ENCODE measurements at regions not wholly inside any gene's neighbourhood (a gene's known extent, or its start where the extent isn't known, plus 50 kb on each side); places are given as distances from the start of the nearest gene placed in this dataset.
A peak's percentile ranks its signal among the peaks of the same experiment; 100 is the strongest.
"Not testable (repeated sequence)": the region's sequence is repeated elsewhere in the genome, so short reads cannot be mapped to it uniquely, and the experiment has no call there.

DNA sequence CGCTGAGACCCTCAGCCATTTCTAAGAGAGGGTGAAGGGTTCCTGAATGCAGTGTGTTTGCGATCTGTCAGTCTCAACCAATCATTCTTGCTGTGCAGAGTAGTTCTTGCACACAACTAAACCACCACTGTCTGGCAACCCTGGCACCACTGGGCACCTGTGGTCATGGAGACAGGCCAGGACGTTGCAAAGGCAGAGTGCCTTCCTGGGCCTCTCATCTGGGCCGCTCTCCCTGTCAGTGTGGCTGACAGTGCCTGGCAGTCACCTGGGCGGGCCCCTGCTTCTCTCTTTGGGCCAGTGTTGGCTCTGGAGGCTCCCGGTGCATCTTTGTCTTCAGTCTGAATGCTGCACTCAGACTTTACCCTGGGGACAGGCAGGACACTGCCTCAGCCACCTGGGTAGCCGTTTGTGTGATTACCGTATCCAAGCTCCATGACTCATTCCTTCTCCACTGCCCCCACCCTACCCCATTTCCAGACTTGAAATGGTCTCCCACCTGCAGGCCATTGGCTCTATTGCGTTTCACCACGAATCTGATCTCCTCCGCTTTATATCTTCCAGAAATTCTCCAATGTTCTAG is 104.6 kb upstream of the KLF13 start:
- no peak for ATAC-seq

DNA sequence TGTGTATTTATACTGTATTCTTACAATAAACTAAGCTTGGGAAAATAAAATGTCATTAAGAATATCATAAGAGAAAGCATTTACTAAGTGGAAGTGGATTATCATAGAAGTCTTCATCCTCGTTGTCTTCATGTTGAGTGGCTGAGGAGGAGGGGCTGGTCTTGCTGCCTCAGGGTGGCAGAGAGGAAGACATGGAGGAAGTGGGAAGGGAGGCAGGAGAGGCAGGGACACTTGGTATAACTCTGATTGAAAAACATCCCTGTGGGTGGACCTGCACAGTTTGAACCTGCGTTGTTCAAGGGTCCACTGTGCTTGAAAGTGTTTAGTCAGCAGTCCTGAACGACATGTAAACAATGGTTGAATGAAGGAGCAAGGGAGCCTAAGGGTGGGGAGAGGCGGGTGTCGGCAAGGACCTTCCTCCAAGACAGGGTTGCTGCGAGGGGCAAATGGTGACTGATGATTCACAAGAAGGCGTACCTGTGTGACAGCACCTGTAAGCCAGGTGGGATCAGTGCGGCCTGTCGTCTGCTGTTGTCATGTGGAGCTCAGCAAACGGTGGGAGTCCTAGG is 103.8 kb upstream of the KLF13 start:
- peak; percentile 7 for ATAC-seq

DNA sequence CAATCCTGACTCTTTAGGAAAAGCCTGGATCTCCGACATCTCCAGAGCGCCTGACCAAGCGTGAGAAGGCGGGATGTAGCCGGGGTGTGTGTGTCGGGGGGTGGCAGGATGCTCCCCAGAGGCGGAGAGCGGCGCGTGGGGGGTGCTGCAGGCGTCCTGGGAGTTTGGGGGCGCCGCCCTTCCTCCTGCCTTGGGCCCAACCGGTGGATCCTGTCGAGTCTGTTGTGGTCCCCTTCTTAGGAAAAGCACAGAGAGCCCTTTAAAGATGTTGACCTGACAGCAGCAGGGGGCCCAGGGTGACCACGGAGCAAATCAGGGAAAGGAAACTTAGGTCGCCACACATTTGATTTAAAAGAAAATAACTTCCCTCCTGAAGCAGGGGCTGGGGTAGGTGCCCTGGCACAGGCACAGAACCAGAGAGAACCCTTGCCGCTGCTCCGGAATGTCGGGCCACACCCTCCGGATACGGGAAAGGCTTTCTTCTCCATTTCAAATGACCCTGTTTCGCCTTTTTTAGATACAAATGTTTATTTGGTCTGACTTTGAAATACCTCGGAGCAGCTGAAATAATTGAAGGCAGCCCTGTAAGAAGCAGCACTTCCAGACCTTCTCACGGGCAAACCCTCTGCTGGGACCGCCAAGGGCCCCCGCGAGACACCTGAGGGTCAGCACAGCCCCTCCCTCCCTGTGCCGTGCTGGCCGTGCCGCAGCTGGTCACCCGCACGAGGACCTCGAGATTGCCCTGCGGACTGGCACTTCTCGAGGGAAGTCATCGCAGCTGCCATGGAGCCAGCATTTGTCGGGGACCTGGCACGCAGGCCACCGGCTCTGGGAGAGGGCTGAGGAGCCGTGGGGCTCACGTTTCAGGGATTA is 102.9 kb upstream of the KLF13 start:
- ATAC-seq, result peak; percentile 4

DNA sequence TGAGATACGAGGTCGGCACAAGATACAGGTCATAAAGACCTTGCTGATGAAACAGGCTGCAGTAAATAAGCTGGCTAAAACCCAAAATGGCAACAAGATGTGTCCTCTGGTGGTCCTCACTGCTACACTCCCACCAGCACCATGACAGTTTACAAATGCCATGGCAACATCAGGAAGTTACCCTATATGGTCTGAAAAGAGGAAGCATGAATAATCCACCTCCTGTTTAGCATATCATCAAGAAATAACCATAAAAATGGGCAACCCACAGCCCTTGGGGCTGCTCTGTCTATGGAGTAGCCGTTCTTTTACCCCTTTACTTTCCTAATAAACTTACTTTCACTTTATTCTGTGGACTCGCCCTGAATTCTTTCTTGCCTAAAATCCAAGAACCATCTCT is 102.0 kb upstream of the KLF13 start:
- not testable (repeated sequence) for ATAC-seq

DNA sequence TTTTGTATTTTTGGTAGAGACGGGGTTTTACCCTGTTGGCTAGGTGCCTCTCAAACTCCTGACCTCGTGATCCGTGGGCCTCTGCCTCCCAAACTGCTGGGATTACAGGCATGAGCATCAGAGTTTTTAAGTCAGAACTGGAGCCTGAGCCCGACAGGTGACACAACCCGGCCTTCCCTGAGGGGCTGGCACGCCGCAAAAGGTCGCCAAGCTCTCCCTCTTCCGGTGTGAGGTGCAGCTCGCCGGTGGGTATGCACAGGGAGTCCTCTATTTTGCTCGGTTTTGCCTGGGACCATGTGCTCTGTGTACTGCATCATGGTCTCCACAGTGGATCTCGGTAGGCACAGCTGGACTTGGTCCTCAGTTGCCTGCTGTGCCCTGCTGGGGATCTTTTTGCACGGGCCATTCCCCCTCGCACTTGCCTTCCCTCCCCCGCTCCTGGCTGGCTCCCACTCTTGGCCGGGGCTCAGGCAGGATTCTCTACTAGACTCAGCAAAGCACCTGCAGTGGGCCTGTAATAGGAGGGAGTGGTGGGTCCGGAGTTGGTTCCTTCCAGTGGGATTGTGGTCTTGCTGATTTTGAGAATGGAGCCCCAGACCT is 101.2 kb upstream of the KLF13 start:
- ATAC-seq, result no peak

DNA sequence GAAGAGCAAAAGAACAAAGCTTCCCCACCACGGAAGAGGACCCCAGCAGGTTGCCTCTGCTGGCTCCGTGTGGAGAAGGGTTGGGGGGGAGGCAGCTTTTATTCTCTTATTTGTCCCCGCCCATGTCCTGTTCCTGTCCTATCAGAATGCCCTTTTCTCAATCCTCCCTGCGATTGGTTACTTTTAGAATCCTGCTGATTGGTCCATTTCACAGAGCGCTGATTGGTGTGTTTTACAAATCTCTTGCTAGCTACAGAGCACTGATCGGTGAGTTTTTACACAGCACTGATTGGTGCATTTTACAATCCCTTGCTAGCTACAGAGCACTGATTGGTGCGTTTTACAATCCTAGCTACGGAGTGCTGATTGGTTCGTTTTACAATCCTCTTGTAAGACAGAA is 100.6 kb upstream of the KLF13 start:
- no peak for ATAC-seq

DNA sequence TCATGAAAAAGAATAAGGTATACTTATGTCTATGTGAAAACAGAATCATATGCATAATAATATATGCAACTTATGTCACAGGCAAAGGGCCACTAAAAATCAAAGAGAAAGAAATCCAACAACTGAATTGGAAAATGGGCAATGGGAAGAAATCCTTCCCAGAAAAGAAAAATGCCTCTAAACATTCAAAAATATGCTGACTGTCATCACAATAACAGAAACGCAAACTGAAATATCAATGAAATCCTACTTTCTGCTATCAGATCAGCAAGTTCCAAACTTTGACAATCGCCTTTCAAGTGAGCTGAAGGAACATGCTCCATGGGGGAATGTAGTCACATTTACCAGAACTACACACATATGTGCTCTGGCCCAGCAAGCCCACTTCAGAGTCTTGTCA is 99.4 kb upstream of the KLF13 start:
- ATAC-seq, result no peak

DNA sequence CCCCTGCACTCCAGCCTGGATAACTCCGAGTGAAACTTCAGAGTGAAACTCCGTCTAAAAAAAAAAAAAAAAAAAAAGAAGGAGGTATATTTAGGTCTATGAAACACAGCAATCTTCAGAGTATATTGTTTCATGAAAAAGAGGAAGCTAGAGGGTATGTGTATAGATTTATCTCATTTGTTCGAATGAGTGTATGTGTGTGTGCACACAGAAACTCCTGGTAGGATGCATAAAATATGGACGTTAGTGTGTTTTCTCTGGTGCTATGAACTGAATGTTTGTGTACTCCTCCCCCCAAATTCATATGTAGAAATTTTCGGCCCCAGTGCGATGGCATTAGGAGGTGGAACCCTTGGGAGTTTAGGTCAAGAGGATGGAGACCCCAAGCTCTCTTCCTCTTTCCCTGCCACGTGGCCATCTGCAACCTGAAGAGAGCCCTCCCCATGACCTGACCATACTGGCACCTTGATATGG is 98.6 kb upstream of the KLF13 start:
- no peak for ATAC-seq

DNA sequence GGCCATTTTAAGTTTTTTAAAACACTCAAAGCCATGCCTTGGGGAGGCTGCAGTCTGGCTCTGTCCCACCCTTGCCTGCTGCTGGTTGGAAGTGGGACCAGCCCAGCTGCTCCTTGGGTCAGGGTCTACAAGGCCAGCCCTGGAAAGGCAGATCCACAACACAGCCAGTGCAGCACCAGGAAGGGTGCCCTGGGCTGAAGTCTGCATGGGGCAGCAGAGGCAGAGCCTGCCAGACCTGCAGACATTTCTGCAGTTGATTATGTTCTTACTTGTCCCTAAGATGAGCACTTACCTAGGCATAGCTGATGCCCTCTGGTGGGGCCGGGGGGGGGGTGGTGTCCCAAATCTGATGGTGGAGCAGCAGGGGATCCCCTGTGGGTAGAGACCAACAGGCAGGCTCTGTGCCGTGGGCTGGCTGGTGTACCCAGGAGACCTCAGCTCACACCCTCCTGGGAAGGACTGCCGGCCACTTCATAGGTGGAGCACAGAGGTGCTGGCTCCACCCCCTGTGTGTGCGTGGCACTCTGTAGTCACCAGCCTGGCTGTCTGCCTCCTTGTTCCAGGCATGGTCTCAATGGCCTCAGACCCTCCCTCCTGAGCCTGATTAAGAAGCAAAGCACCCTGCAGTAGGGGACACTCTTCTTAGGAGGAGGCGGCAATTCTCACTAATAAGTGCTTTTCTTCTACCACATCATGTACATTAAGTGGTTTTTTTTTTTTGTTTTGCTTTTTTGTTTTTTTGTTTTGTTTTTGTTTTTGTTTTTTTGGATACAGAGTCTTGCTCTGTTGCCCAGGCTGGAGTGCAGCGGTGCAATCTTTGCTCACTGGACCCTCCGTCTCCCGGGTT is 97.4 kb upstream of the KLF13 start:
- ATAC-seq, result peak; percentile 62

DNA sequence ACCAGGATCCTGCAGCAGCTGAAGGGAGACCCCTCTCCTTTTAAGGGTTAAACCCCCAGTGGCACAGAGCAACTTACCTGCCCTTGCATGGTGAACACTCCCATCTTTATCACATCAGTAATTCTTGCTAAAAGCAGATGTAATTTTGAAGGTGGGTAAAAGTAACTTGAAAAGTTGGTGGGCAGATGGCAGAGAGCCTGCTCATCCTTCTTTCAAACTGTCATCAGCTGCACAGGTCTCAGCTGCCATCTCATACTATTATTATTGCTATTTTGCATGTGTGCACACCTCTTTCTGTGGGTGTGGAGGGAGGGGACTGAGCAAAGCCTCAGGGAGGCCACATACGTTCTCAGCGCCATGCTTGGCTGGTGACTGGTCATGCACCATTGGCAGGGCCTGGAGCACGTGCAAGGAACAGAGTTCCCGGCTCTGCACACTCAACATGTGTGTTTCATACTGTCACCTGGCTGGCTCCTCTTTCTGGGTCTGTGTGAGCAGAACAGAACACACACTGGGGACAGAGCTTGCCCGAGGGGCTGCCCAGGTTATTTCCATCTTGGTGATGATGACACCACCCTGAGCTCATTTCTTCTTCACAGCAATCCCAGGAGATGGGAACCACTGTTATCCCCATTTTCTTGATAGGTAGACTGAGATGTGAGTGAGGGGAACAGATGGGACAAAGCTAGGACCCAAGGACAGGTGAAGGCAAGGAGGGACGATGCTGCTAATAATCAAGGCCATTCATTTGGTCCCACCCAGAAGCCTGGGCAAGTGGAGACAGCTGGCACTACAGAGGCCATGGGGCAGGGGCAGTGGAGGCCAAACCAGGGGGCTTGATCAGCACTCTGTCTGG is 95.8 kb upstream of the KLF13 start:
- ATAC-seq, result peak; percentile 90

DNA sequence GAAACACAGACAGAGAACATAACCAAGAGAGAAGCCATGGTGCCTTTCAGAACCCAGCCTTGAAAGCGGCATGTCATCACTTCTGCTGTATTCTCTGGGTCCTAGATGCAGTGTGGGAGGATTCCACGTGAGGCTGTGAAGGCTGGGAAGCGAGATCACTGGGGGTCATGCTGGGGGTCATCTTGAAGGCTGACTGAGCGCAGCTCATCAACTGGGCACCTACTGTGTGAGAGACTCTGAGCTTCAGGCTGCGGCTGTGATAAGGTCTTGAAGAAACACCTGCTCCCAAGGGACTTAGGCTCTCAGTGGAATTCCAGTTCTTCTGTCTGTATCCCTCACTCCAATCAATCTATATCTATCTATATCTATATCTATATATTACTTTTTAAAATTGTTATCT is 91.8 kb upstream of the KLF13 start:
- ATAC-seq, result no peak

DNA sequence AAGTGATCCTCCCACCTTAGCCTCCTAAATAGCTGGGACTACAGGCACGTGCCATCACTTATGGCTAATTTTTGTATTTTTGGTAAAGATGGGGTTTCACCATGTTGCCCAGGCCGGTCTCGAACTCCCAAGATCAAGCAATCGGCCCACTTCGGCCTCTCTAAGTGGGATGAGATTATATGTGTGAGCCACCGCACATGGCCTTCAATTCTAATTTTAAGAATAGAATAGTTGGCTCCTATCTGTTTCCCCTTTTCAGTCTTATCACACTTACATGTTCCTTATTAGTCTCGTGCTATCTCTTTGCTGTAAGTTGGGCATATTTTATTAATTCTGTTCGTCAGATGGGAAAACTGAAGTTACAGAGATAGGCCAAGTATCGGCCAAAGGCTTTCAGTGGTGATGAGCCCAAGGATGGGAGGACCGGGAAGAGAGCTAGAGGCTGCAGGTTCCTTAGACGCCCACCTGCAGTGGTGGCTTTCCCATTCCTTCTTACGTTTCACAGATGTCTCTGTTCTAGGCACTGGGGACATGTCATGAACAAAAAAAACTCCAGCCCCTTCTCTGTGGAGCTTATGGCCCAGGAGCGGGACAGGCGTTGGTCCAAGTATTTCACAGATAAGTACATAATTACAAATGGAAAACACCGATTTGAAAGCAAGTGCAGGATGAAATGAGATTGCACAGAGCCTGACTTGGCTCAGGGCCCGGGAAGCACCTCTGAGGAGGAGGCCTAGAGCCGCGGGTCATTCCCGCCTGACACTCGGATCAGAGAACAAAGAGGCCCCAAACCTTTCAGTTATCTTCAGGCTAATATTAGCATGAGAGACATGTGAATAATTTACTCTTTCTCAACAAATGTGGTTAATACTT is 91.1 kb upstream of the KLF13 start:
- ATAC-seq, result no peak

DNA sequence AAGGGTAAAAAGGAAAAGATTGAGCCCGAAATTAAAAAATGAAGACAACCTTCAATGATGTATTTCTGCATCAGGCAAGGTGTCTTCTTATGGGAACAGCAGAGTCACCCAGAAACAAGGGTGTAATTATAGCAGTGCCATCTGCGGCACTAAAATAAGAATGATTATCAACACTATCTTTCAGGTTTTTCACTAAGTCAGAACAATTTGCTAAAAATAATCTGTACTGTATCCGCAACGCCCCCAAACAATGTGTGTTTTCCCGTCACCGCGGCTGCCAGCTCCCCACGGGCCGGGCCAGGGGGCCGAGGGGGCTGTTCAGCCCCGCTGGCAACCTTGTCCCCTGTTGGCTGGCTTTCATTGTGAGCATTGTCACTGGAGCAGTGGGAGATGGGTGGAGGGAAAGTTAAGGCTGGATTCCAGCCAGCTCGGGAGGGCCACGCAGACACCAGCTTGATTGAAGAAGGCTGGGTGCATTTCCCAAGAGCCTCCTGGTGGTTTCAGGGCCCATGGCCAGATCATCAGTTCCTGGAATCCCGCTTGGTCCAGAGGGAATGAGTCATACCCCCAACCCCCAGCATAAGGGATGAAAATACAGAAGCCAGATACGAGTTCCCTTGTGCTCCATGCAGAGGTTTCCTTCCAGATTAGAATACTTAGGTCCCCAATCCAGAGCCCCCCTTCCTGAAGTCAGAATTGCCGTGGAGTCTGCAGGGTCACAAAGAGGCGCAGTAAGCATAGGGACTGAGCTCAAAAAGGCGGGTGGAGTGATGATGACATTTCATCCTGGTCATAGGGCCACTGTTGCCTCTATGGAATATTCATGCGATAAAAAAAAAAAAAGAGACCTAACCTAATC is 90.2 kb upstream of the KLF13 start:
- peak; percentile 54 for ATAC-seq

DNA sequence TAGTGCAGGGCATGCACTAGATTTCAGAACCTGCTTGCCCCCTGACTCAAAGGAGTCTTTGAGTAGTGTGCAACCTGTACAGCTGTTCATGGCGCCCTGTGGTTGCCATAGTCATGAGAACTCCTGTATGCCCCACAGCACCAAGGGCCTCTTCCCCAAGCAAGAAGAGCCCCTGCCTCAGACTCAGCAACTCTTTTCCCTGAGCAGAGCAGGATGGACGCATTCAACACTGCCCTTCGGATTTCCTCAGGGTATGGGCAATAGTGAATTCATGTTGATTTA is 89.7 kb upstream of the KLF13 start:
- ATAC-seq, result no peak

DNA sequence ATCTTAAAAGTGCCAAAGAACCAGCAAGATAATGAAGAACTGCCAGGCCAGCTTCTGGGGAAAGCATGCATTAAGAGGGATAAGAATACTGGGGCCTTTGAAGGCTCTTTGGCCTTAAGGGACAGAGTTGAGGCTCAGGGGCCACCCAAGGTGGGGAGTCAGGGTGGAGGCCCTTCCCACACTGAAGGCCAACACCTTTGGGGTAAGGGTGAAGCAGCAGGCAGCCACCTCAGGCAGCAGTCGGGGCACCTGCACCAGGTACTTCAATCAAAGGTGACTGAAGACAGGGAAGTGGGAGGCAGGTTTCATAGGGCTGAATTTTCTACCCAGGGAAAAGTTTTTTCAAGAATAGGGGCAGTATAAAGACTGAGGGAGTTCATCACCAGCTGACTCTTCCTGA is 87.7 kb upstream of the KLF13 start:
- no peak for ATAC-seq

DNA sequence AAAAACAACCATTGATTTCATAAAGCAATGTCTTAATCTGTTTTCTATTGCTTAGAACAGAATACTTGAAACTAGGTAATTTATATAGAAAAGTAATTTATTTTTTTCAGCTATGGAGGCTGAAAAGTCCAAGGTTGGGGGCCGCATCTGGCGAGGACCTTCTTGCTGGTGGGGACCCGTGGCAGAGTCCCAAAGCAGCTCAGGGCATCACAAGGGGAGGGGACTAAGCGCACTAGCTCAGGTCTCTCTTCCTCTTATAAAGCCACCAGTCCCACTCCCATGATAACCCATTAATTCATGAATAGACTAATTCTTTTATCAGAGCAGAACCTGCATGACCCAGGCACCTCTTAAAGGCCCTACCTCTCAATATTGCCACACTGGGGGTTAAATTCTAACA is 87.2 kb upstream of the KLF13 start:
- no peak for ATAC-seq

DNA sequence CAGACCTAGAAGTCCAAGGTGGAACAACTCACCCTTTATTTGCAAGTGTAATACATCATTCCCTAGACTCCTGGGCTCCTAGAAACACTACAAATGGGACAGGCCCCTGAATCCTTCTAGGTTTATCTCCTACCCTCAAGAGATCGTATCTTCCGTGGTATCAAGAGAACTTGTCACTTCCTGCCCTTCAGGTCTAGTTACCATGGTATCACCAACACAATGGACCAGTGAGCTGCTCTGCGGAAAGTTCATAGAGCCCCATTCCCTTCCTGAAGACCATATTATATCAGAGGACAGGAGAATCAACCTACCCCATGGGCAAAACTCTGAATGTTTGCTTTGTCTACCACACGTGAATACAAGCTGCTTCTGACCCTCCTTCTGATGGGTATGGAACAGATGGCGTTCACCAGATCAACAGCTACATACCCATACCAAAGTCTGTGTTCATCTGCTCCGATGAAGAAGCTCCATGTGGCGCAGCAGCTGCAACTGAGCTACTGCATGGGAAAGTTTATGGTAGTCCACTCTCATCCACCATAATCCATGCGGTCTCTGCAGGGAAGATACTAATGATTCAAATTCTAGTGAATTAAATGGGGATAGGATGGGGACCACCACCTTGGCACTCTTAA is 84.6 kb upstream of the KLF13 start:
- ATAC-seq, result no peak

DNA sequence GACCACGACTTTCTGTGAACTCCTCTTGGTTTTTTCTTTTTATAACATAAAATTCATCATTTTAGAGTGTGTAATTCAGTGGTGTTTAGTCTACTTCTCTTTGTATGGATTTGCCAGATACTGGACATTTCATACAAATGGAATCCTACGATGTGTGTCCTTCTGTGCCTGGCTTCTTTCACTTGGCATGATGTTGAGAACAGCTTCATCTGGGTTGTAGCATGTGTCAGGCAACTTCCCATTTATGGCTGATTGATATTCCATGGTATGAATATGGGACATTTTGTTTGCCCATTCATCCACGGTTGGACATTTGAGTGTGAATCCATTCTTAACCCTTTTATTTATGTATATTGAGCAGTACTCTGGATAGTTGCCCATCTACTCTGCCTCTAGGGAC is 82.7 kb upstream of the KLF13 start:
- ATAC-seq, result no peak

DNA sequence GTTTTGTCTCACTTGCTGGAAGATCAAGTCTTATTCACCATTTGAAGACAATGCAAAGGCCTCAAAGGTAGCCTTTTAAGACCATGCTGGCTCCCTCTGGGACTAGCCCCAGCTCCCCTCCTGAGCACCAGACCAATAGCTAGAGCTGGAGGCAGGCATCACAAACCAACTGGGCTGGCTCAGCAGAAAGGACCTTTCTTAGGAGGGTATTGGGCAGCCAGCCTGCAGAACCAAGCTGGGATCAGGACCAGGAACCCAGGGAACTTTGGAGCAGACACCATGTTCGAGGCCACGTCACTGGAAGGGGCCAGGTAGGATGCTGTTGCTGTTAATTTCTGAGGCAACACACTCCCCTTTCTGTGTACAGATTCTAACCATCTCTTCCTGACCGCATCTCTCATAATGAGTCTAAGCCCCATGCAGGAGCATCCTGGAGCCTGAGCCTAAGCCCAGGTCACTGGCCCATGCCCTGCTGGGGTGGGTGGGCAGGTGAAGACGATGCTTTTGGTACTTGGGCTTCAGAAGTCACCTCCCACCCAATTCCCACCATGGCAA is 81.4 kb upstream of the KLF13 start:
- no peak for ATAC-seq
